ENCODE measurements at regions not wholly inside any gene's neighbourhood (a gene's known extent, or its start where the extent isn't known, plus 50 kb on each side); places are given as distances from the start of the nearest gene placed in this dataset.

DNA sequence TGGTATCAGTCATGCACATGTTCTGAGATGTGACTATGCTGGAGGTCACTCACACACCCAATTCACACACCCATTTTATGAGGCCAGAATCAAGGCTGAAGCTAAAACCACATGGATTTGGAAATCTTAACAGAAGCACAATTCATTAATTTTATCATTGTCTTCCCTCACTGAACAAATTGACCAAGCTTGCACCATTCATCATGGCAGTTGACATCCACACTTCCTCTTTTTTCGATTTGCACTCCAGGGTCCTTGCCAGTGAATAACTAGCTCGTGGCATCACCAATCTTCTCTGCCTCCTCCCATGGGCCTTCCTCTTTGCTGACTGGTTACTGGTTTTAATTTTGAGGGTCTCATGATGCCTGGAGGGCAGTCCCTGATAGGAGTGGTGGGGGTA is 123.0 kb upstream of the ASIC2 start:
- DNase-seq: no peak

DNA sequence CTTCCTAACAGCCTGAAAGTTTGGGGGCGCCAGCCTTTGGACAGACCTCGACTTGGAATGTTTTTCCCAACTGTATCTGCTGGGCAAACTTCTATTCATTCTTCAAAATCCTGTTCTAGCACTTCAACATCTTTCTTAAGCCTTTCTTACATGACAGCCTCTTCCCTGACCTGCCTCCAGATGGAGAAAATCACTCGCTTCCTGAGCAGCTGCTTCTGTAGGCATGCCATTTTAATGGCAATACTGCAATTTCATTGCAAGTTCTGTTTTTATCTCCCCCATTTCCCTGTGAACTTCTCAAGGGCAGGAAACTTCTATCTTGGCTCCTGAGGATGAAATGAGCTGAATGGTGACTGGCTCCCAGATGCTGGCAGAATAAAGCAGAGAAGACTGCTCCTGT is 128.8 kb upstream of the ASIC2 start:
- DNase-seq: no peak

- DNase-seq: no peak
These were observed 140.5 kb upstream of the ASIC2 start for GRCh38 chr17:33433581-33433980.

- DNase-seq: no peak
These were observed 141.7 kb upstream of the ASIC2 start for GRCh38 chr17:33434841-33435240.

DNA sequence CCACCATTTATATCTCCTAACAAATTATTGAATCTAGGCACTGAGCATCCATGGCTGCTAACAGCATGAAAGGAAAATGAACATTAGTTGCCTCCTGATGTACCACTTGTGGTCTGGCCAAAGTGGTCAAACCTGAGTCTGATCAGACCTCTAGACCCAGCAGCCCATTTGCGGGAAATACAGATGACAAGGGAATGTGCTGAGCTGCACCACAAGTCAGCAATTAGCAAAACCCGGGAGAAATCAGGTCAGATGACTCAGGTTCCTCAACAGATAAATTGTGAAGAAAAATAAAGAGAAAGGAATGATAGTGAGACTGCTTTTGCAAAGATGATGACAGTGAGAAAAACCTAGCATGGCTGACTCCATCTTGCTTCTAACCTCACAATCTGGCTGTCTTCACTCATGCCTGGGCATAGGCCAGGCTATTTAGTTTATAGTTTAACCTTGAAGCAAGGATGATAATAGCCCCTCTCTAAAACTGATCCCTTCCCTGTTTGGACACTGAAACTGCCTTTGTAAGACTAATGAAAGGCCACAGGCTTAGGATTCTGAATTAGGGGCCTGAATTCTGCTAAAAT is 142.7 kb upstream of the ASIC2 start:
- DNase-seq: no peak

DNA sequence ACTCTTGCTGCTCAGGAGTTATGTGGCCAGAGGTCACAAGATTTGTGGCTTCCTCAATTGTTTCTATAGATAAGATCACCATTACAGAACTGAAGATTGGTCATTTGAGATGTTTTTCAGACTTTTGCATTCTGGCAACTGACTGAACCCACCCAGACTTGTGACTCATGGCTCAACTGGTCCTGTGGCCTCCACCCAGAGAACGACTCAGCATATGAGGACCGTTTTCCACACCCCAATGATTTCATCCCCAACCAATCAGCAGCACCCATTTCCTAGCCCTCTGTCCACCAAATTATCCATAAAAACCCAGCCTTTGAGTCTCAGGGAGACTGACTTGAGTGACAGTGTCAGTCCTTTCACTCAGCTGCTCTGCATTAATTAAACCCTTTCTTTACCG is 143.2 kb upstream of the ASIC2 start:
- DNase-seq: no peak

DNA sequence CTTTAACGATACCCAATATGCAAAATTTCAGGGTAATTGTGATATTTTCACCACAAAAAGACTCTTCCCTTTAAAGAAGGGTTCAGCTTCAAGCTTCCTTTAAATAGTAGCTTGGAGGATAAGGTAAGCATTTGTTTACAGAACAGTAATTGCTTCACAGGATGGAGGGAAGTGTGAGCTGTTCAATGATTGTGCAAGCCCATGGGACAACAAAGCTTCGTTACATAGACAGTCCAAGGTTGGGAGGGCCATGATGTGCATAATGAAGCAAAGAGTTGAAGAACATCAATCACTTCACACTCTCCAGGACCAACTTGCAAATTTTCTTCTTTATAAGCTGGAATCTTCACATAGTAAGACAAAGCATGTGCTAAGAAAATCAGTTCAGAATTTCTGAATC is 145.0 kb upstream of the ASIC2 start:
- DNase-seq: no peak

- DNase-seq: no peak
These were observed 145.5 kb upstream of the ASIC2 start for GRCh38 chr17:33438578-33438977.

- DNase-seq: no peak
These were observed 149.2 kb upstream of the ASIC2 start for GRCh38 chr17:33442320-33442719.

DNA sequence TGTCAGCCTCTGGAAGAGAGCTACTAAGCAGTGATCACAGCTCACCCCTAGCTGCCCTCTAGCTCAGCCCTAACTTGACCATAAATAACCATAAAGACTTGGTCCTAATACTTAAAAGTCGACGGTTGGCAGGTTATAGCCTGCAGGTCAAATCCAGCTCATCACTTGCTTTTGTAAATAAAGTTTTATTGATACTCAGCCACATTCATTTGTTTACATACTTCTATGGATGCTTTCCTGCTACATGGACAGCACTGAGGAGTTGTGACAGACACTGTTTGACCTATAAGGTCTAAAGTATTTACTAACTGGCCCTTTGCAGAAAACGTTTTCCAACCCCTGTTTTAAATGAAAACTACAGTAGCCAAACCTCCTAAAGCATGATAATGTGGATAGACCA is 151.6 kb upstream of the ASIC2 start:
- DNase-seq: no peak

GRCh38 chr17:33447090-33447489 is 154.0 kb upstream of the ASIC2 start:
- no peak for DNase-seq

DNA sequence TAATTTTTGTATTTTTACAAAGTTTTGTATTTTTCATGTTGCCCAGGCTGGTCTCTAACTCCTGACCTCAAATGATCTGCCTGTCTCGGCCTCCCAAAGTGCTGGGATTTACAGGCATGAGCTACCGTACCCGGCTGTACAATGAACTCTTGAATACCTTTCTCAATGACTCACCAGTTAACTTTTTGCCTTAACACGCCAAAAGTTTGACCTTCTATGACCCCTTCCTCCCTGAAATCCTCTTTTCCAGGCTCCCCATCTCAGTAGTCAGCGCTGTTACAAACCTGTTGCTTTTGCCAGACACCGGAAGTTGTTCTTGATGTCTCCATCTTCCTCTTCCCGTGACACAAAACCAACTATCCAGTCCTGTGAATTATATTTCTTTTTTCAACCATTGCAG is 158.1 kb upstream of the ASIC2 start:
- DNase-seq: no peak

DNA sequence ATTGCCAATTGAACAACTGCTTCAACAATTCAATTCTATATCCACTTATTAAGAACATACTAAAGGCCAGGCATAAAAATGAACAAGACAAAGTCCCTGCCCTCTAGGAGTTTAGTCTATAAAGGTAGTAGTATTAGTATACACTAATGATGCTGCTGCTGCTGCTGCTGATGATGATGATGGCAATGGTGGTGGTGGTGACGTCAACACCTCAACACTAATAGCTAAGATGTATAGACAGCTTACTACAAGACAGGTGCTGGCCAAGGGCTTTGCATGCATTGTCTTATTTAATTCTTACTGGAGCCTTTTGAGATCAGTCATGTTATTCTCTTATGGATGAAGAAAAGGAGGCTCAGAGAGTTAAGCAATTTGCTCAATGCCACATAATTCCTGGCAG is 164.4 kb upstream of the ASIC2 start:
- no peak for DNase-seq

- no peak for DNase-seq
These were observed 166.2 kb upstream of the ASIC2 start for GRCh38 chr17:33459078-33459940.

- no peak for DNase-seq
These were observed 167.8 kb upstream of the ASIC2 start for GRCh38 chr17:33460781-33461450.

GRCh38 chr17:33463887-33464286 is 170.8 kb upstream of the ASIC2 start:
- no peak for DNase-seq

DNA sequence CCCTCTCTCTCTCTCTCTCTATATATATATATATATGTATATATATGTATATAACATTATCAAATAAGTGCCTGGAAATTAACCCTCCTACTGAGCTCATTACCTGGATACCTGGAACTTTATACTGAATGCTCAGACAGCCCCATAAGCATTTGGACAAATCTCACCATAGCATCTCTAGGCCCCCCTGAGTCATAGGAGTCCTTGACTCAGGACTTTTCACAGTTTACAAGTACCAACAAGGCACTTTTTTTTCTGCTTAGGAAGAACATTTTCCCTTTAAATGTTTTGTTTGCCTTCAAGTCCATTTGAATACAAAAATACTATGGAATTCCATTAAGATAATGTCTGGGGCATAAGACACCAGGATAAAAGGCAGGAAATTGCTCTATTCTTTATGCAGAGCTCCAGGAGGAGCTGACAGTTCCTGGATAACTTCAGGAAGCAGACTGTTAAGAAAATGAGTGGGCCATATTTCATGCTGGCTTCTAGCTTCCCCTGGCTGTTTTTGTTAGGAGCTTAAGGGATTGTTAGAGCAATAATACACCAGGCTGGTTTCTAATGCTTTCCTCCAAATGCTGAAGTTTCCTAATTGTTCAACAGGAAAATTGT is 171.7 kb upstream of the ASIC2 start:
- DNase-seq: no peak

GRCh38 chr17:33469421-33469820 is 176.3 kb upstream of the ASIC2 start:
- no peak for DNase-seq

DNA sequence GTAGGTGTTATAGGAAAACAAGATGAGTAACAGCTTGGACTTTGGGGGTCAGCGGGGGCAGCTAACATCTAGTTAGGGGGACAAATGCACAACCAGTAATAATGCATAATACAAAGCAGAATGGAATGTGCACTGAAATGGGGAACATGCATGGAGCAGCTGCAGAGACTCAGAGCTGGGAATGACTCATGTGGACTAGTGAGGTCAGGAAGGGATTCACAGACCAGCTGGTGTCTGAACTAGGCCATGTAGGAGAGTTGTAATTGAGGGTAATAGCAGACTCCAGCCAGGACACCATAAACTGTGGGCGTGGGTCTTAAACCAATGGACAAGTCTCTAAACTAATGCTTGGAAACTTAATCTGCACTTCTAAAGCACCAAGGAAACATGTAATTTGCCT is 176.8 kb upstream of the ASIC2 start:
- DNase-seq: no peak

DNA sequence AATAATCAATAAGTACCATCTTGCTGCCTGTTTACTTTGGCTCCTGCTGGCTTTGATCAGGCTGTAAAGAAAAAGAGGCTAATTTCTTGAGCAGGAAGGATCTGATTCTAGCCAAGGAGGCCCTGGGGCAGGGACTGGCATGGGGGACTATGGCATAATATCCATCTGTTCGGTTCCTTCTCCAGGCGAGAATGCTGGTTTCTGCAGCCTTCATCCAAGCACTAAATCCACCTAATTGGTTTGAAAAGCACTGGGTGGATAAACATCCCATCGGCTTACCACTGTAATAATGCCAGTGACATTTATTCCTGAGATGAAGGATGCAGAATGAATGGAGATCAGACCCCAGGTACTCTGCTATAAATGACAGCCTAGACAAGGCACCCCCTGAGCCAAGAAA is 180.0 kb upstream of the ASIC2 start:
- no peak for DNase-seq

DNA sequence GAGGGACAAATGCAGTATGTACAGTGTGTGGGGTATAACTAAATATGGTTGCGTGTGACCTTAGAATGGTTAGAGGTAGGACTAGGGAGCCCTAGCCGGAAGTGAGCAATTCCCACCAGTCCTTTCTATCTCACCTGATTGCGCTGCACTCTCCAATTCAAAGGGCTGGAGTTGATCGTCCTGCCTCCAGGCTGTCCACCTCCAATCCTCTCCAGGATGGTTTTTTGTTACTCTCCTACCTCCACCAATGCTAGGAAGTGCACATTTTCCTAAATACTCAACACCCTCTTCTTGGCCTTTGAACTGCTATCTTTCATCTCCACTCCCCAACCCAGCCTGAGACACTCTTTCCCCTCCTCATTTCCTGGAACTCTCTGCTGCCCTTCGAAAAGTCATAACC is 181.7 kb upstream of the ASIC2 start:
- no peak for DNase-seq

DNA sequence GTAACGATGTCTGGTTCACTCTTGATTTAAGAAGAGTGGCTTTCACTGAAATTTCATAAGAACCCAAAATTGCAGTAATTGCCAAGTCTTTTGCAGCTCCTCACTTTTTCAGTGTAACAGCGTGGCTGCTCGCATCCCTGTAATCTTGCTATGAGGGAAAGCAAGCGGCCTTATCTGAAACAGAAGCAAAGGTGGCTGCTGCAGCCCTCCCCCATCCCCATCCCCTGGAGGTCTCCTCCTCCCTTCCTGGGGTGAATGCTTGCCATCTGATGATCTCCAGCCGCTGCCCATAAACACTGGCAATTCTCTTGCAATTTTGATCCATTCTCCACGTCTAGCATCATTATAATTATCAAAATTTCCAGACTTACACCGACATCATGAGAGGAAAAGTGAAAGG is 182.5 kb upstream of the ASIC2 start:
- DNase-seq: no peak

GRCh38 chr17:33481652-33482051 is 188.6 kb upstream of the ASIC2 start:
- DNase-seq: no peak

- no peak for DNase-seq
These were observed 189.5 kb upstream of the ASIC2 start for GRCh38 chr17:33482636-33483035.

Data from stimulated activated CD4-positive, alpha-beta T cell treated with anti-CD3 and anti-CD28 coated beads, Interleukin-4, amount 100 ng/mL, for 1 hour (primary cell).